Right lobe of liver (tissue), 6 donors: ENCODE measurements at regions not wholly inside any gene's neighbourhood (a gene's known extent, or its start where the extent isn't known, plus 50 kb on each side); places are given as distances from the start of the nearest gene placed in this dataset.

Experiments used
- ATAC-seq, 4 donors: fragments of 200-7000 bp; cut with Tn5 transposase; one replicate each; pipeline ENCODE4 v1.9.1; 2020; ENCODE audit warnings: mild to moderate bottlenecking in 4 of 4, moderate library complexity in 4 of 4
- DNase-seq, 3 donors: peaks; one replicate each; pipeline ENCODE4 v3.0.0-alpha.2; 2020
- H3K27ac ChIP-seq, 3 donors: fragments of 200-600 bp; one replicate each; pipeline ENCODE4 v1.8.0; 2022
- H3K27me3 ChIP-seq, 2 donors: fragments of 200-600 bp; one replicate each; pipeline ENCODE4 v1.8.0; 2022
- H3K36me3 ChIP-seq, 4 donors: fragments of 200-600 bp; sonication (generic) in 1 of 4; one replicate each; pipeline versions ENCODE4 v1.5.1 to v1.8.0; 2017 to 2022; ENCODE audit warnings: control low read depth in 1 of 4
- H3K4me1 ChIP-seq, 4 donors: fragments of 200-600 bp; sonication (generic) in 1 of 4; one replicate each; pipeline versions ENCODE4 v1.5.1 to v1.8.0; 2017 to 2022; ENCODE audit warnings: control low read depth in 1 of 4
- H3K4me3 ChIP-seq, 3 donors: fragments of 200-600 bp; one replicate each; pipeline ENCODE4 v1.8.0; 2022
- H3K9me3 ChIP-seq, 4 donors: fragments of 200-600 bp; sonication (generic) in 1 of 4; one replicate each; pipeline versions ENCODE4 v1.5.1 to v1.8.0; 2017 to 2022; ENCODE audit warnings: control low read depth in 1 of 4
- POLR2A ChIP-seq: fragments of 450-650 bp; IDR thresholded peaks from one replicate; pipeline ENCODE4 v1.6.1; 2017; ENCODE audit warnings: antibody characterized with exemption, mild to moderate bottlenecking
- whole genome bisulfite sequencing: methylation state at CpG from one replicate; pipeline ENCODE4 v1.1.6; 2018; ENCODE audit warnings: low coverage, low lambda C conversion rate; ENCODE audit not compliant: insufficient coverage; ENCODE audit errors: missing lambda C conversion rate; 5-methylcytosine and 5-hydroxymethylcytosine counted together
- intact Hi-C, 2 donors: fragments of 100-400 bp; cut with DNase I; formaldehyde crosslinking; loops; one replicate each; pipeline versions ENCODE4 v1.11.2 to v1.14.1; 2022
- TF ChIP-seq, protein P1 (sequence below), 4 donors: fragments of 200-600 bp in 3 of 4; fragments of 450-650 bp in 1 of 4; IDR thresholded peaks; one replicate each; pipeline versions ENCODE4 v1.5.1 to v1.8.0; 2016 to 2022; ENCODE audit warnings: antibody characterized with exemption in 4 of 4, mild to moderate bottlenecking in 2 of 4
- donor health status: DM: no; HTN: yes; CAD: no.
- donor health status: DM: no; HTN: no; CAD: no.
- donor health status: DM: no; HTN: no; CAD: no.
- donor health status: DM: no; HTN: yes; CAD: no.
- donor health status: DM: no; HTN: yes; CAD: no.

DNA sequence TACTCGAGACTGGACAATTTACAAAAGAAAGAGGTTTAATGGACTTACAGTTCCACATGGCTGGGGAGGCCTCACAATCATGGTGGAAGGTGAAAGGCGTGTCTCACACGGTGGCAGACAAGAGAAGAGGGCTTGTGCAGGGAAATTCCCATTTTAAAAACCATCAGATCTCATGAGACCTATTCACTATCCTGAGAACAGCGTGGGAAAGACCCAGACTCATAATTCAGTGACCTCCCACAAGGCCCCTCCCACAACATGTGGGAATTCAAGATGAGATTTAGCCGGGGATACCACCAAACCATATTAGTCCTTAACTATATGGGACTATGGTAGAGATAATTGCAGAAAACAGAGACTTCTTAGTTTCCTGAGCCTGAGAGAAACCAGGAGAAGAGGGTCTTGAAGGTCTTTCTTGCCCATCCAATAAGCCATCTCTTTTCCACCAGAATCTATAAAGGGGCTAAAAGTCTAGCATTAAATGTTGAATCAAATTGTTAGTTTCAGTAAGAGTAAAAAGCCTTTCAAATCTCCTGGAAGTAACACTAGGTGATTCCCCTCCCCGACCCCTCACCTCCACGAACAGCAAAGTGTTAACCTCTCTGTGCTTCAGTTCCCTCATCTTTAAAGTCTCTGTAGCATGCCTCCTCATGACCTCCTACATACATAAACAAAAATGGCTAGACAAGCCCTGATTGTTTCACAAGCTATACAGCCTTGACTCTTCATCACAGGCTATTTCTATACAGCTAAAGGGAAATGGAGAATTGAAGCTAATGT, 259.1 kb downstream of the TMEM167A start:
- intact Hi-C loops, result no loop called here
- no peaks in the 10 kb centered on the region for H3K9me3 ChIP-seq
- H3K27me3 ChIP-seq, result no peaks in the 10 kb centered on the region
- DNase-seq, result no peak
- no peaks in the 10 kb centered on the region for H3K36me3 ChIP-seq
- H3K4me1 ChIP-seq, result no peaks in the 10 kb centered on the region
- ATAC-seq, result no peak
- no peak overlapping the region for H3K4me3 ChIP-seq
- no peak overlapping the region for H3K27ac ChIP-seq
- no peak for TF ChIP-seq POLR2A
- TF ChIP-seq, protein P1, sequence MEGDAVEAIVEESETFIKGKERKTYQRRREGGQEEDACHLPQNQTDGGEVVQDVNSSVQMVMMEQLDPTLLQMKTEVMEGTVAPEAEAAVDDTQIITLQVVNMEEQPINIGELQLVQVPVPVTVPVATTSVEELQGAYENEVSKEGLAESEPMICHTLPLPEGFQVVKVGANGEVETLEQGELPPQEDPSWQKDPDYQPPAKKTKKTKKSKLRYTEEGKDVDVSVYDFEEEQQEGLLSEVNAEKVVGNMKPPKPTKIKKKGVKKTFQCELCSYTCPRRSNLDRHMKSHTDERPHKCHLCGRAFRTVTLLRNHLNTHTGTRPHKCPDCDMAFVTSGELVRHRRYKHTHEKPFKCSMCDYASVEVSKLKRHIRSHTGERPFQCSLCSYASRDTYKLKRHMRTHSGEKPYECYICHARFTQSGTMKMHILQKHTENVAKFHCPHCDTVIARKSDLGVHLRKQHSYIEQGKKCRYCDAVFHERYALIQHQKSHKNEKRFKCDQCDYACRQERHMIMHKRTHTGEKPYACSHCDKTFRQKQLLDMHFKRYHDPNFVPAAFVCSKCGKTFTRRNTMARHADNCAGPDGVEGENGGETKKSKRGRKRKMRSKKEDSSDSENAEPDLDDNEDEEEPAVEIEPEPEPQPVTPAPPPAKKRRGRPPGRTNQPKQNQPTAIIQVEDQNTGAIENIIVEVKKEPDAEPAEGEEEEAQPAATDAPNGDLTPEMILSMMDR (IDR thresholded peaks at IDR 0.05), result no peak
- 84% methylated on average over 6 of the region's 7 CpGs for WGBS

DNA sequence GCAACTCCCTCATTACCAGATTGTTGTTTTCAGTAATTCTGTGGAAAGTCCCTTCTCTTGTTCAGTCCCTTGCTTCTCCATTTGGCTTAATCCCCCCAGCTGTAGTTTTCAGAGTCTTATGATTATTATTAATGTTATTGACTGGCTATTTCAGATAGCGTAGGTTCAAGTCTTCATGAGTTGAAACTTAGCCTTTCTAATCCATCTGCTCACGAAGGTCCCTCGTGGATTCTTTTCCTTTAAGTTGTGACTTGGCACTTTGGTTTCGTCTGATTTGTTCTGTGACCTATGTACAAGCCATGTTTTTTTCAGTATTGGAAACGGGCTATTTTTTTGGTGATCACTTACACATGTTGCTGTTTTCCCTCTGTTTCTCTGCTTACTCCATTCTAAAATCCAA, 260.3 kb downstream of the TMEM167A start:
- WGBS, result 85% methylated on average over 5 of the region's 5 CpGs
- H3K9me3 ChIP-seq, result no peaks in the 10 kb centered on the region
- TF ChIP-seq, protein P1 (IDR thresholded peaks at IDR 0.05), result no peak
- TF ChIP-seq POLR2A, result no peak
- no peak for DNase-seq
- intact Hi-C loops, result no loop called here
- no peaks in the 10 kb centered on the region for H3K27me3 ChIP-seq
- H3K27ac ChIP-seq, result no peak overlapping the region
- no peak for ATAC-seq
- H3K4me3 ChIP-seq, result no peak overlapping the region
- no peaks in the 10 kb centered on the region for H3K36me3 ChIP-seq
- no peaks in the 10 kb centered on the region for H3K4me1 ChIP-seq

DNA sequence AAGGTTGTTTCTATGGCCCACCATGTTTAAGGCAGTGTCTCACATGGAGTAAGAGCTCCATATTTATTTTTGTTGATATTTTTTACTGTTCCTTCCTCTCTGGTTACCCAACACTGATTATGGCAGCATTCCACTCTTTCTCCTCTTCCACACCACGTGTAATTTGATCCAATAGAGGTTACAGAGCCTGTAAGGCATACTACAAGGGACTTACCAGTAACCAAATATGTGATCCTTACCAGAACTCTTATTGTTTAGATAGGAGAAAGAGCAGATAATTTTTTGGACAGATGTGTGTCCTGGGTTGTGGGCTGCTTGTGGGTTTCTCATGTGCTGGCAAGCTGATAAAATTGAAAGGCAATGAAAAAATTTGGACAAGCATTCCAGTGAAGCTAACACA, 261.3 kb downstream of the TMEM167A start:
- Histone ChIP-seq H3K27me3 (no peaks in the 10 kb centered on the region), H3K4me1 (no peaks in the 10 kb centered on the region), H3K4me3 (no peak overlapping the region), H3K27ac (no peak overlapping the region), H3K9me3 (no peaks in the 10 kb centered on the region), H3K36me3 (no peaks in the 10 kb centered on the region)
- ATAC-seq, result no peak
- intact Hi-C loops, result no loop called here
- 36% methylated on average over 1 of the region's 1 CpG for WGBS
- no peak for DNase-seq
- TF ChIP-seq POLR2A, result no peak
- TF ChIP-seq, protein P1 (IDR thresholded peaks at IDR 0.05), result no peak

DNA sequence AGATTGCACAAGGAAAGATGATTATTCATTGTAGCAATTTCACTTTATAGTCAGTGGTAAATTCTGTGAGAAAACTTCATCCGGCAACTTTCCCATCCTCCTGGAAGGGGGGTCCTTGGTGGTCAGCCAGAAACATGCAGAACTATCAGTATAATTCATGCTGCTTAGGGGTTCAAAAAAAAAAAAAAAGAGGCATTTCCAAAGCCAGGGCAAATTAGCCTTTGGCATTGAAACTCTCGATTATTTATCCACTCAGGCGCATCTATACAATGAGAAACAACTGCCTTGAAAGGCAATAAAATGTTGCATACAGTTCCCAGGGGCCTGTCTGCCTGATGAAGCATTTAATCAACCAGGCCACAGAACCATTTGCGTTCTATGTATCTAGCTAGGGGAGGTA, 263.3 kb downstream of the TMEM167A start:
- H3K4me1 ChIP-seq, result no peaks in the 10 kb centered on the region
- H3K4me3 ChIP-seq, result no peak overlapping the region
- no peak for DNase-seq
- no peak for TF ChIP-seq POLR2A
- TF ChIP-seq, protein P1 (IDR thresholded peaks at IDR 0.05), result no peak
- ATAC-seq, result no peak
- intact Hi-C loops, result no loop called here
- H3K9me3 ChIP-seq, result no peaks in the 10 kb centered on the region
- no peaks in the 10 kb centered on the region for H3K27me3 ChIP-seq
- WGBS, result 74% methylated on average over 4 of the region's 4 CpGs
- H3K27ac ChIP-seq, result no peak overlapping the region
- H3K36me3 ChIP-seq, result no peaks in the 10 kb centered on the region
